ENCODE measurements at regions not wholly inside any gene's neighbourhood (a gene's known extent, or its start where the extent isn't known, plus 50 kb on each side); places are given as distances from the start of the nearest gene placed in this dataset.

DNA sequence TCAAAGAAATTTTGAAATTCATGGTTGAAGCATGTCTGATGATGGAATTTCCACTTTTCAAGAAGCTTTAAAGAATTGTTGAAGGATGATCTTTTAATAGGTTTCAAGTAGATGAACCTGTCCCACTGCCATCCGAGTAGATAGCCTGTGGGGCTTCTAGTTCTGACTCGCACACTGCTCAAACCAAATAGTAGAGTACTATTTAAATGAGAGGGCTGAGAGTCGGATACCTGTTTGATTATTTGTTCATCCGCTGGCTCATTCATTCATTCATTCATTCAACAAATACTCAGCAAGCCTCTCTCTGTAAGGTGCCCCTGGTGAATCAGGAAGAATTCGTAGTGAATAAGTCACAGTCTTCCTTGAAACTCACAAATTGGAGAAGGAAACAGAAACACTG is 108.2 kb upstream of the IRX5 start (continued):
- TF ChIP-seq, protein P1, sequence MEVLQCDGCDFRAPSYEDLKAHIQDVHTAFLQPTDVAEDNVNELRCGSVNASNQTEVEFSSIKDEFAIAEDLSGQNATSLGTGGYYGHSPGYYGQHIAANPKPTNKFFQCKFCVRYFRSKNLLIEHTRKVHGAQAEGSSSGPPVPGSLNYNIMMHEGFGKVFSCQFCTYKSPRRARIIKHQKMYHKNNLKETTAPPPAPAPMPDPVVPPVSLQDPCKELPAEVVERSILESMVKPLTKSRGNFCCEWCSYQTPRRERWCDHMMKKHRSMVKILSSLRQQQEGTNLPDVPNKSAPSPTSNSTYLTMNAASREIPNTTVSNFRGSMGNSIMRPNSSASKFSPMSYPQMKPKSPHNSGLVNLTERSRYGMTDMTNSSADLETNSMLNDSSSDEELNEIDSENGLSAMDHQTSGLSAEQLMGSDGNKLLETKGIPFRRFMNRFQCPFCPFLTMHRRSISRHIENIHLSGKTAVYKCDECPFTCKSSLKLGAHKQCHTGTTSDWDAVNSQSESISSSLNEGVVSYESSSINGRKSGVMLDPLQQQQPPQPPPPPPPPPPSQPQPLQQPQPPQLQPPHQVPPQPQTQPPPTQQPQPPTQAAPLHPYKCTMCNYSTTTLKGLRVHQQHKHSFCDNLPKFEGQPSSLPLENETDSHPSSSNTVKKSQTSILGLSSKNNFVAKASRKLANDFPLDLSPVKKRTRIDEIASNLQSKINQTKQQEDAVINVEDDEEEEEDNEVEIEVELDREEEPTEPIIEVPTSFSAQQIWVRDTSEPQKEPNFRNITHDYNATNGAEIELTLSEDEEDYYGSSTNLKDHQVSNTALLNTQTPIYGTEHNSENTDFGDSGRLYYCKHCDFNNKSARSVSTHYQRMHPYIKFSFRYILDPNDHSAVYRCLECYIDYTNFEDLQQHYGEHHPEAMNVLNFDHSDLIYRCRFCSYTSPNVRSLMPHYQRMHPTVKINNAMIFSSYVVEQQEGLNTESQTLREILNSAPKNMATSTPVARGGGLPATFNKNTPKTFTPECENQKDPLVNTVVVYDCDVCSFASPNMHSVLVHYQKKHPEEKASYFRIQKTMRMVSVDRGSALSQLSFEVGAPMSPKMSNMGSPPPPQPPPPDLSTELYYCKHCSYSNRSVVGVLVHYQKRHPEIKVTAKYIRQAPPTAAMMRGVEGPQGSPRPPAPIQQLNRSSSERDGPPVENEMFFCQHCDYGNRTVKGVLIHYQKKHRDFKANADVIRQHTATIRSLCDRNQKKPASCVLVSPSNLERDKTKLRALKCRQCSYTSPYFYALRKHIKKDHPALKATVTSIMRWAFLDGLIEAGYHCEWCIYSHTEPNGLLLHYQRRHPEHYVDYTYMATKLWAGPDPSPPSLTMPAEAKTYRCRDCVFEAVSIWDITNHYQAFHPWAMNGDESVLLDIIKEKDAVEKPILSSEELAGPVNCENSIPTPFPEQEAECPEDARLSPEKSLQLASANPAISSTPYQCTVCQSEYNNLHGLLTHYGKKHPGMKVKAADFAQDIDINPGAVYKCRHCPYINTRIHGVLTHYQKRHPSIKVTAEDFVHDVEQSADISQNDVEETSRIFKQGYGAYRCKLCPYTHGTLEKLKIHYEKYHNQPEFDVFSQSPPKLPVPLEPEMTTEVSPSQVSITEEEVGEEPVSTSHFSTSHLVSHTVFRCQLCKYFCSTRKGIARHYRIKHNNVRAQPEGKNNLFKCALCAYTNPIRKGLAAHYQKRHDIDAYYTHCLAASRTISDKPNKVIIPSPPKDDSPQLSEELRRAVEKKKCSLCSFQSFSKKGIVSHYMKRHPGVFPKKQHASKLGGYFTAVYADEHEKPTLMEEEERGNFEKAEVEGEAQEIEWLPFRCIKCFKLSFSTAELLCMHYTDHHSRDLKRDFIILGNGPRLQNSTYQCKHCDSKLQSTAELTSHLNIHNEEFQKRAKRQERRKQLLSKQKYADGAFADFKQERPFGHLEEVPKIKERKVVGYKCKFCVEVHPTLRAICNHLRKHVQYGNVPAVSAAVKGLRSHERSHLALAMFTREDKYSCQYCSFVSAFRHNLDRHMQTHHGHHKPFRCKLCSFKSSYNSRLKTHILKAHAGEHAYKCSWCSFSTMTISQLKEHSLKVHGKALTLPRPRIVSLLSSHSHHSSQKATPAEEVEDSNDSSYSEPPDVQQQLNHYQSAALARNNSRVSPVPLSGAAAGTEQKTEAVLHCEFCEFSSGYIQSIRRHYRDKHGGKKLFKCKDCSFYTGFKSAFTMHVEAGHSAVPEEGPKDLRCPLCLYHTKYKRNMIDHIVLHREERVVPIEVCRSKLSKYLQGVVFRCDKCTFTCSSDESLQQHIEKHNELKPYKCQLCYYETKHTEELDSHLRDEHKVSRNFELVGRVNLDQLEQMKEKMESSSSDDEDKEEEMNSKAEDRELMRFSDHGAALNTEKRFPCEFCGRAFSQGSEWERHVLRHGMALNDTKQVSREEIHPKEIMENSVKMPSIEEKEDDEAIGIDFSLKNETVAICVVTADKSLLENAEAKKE (CRISPR knock-in tag; IDR thresholded peaks at IDR 0.05), result no peak
- TF ChIP-seq, protein P2, sequence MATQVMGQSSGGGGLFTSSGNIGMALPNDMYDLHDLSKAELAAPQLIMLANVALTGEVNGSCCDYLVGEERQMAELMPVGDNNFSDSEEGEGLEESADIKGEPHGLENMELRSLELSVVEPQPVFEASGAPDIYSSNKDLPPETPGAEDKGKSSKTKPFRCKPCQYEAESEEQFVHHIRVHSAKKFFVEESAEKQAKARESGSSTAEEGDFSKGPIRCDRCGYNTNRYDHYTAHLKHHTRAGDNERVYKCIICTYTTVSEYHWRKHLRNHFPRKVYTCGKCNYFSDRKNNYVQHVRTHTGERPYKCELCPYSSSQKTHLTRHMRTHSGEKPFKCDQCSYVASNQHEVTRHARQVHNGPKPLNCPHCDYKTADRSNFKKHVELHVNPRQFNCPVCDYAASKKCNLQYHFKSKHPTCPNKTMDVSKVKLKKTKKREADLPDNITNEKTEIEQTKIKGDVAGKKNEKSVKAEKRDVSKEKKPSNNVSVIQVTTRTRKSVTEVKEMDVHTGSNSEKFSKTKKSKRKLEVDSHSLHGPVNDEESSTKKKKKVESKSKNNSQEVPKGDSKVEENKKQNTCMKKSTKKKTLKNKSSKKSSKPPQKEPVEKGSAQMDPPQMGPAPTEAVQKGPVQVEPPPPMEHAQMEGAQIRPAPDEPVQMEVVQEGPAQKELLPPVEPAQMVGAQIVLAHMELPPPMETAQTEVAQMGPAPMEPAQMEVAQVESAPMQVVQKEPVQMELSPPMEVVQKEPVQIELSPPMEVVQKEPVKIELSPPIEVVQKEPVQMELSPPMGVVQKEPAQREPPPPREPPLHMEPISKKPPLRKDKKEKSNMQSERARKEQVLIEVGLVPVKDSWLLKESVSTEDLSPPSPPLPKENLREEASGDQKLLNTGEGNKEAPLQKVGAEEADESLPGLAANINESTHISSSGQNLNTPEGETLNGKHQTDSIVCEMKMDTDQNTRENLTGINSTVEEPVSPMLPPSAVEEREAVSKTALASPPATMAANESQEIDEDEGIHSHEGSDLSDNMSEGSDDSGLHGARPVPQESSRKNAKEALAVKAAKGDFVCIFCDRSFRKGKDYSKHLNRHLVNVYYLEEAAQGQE (IDR thresholded peaks at IDR 0.05; ENCODE audit: unreplicated experiment), result no peak
- no peak for TF ChIP-seq EZH2 (IDR thresholded peaks at IDR 0.05; ENCODE audit: low read depth, unreplicated experiment)

DNA sequence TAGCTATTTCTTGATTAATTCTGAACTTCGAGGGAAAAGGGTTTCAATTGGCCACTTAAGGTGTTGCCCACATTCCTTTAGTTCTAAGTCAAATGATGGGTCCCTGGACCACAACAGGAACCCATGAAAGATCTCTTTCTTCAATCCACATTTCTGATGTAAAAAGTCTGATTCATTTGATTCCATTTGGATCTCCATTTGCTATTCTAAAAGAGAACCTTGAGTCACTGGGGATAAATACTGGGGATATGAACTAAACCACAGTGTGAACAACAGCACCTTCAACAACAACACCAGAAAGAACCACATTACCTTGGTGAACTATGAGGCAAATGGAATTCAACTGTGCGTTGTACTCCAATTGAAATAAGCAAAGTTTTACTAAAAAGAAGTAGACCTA is 108.9 kb upstream of the IRX5 start:
- Histone ChIP-seq H3K27me3 (ENCODE audit: insufficient read depth) (no peaks in the 10 kb centered on the region), H3K4me2 (no peak overlapping the region), H4K20me1 (replicated peaks; ENCODE audit: insufficient read depth) (no peaks in the 10 kb centered on the region), H3K79me2 (replicated peaks; ENCODE audit: insufficient read depth) (no peaks in the 10 kb centered on the region), H3K36me3 (ENCODE audit: insufficient read depth) (no peaks in the 10 kb centered on the region), H3K9me2 (ENCODE audit: insufficient read depth) (no peaks in the 10 kb centered on the region), H3K27ac (ENCODE audit: low read depth) (no peak overlapping the region), H3K4me1 (ENCODE audit: insufficient read depth) (peaks cover 14% of the 10 kb centered on the region; the same call in 1 of the 2 replicates), H3F3A (replicated peaks; ENCODE audit: low read depth) (no peaks in the 10 kb centered on the region), H3K4me3 (no peak overlapping the region), H2AFZ (no peak overlapping the region)
- H3K27ac Mint-ChIP-seq, result no peak overlapping the region
- ATAC-seq (no peak), DNase-seq (ENCODE audit: low spot score) (no peak)
- peaks cover 16% of the 10 kb centered on the region for H3K4me1 Mint-ChIP-seq
- peaks cover 5% of the 10 kb centered on the region for H3K27me3 Mint-ChIP-seq (ENCODE audit: insufficient read depth, low read depth, poor library complexity)
- no peak overlapping the region for H3K4me3 Mint-ChIP-seq
- H3K9me3 Mint-ChIP-seq, result no peaks in the 10 kb centered on the region; the same call in 2 of the 3 replicates
- no peaks in the 10 kb centered on the region for H3K36me3 Mint-ChIP-seq (ENCODE audit: low read depth)
- TF ChIP-seq EZH2phosphoT487 (IDR thresholded peaks at IDR 0.05; ENCODE audit: unreplicated experiment) (no peak), CREB1 (CRISPR knock-in tag; IDR thresholded peaks at IDR 0.05; ENCODE audit: low read depth) (no peak), EZH2 (IDR thresholded peaks at IDR 0.05; ENCODE audit: low read depth, unreplicated experiment) (no peak)
- TF ChIP-seq, protein P2 (IDR thresholded peaks at IDR 0.05; ENCODE audit: unreplicated experiment), result no peak
- TF ChIP-seq, protein P3, sequence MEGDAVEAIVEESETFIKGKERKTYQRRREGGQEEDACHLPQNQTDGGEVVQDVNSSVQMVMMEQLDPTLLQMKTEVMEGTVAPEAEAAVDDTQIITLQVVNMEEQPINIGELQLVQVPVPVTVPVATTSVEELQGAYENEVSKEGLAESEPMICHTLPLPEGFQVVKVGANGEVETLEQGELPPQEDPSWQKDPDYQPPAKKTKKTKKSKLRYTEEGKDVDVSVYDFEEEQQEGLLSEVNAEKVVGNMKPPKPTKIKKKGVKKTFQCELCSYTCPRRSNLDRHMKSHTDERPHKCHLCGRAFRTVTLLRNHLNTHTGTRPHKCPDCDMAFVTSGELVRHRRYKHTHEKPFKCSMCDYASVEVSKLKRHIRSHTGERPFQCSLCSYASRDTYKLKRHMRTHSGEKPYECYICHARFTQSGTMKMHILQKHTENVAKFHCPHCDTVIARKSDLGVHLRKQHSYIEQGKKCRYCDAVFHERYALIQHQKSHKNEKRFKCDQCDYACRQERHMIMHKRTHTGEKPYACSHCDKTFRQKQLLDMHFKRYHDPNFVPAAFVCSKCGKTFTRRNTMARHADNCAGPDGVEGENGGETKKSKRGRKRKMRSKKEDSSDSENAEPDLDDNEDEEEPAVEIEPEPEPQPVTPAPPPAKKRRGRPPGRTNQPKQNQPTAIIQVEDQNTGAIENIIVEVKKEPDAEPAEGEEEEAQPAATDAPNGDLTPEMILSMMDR (conservative IDR thresholded peaks at IDR 0.05; ENCODE audit: low read depth in 2 of 2), result no peak
